Activated T-helper 2 cell treated with anti-CD3 and anti-CD28 coated beads, Interferon-gamma antibody, Interleukin-2, Interleukin-4, amounts not matched to agents 10 μg/mL and 5 μg/mL and 100 μg/mL, durations not matched to agents 14 hours and 24 hours and 36 hours (primary cell): ENCODE measurements at regions not wholly inside any gene's neighbourhood (a gene's known extent, or its start where the extent isn't known, plus 50 kb on each side); places are given as distances from the start of the nearest gene placed in this dataset.

Experiments used
- DNase-seq: peaks from one replicate; pipeline ENCODE4 v3.0.0; 2021; ENCODE audit warnings: low spot score
- H3K27ac Mint-ChIP-seq: one replicate; pipeline ENCODE4 v1.8.0; 2021; ENCODE audit warnings: mixed read lengths
- H3K27me3 Mint-ChIP-seq: one replicate; pipeline ENCODE4 v1.8.0; 2021; ENCODE audit warnings: low read depth, mixed read lengths
- H3K36me3 Mint-ChIP-seq: one replicate; pipeline ENCODE4 v1.8.0; 2021; ENCODE audit warnings: low read depth, mixed read lengths
- H3K4me1 Mint-ChIP-seq: one replicate; pipeline ENCODE4 v1.8.0; 2021; ENCODE audit warnings: low read depth, mixed read lengths
- H3K4me3 Mint-ChIP-seq: one replicate; pipeline ENCODE4 v1.8.0; 2021; ENCODE audit warnings: low read depth, mild to moderate bottlenecking, moderate library complexity, mixed read lengths
- H3K9me3 Mint-ChIP-seq: one replicate; pipeline ENCODE4 v1.8.0; 2021; ENCODE audit warnings: mixed read lengths
- intact Hi-C: fragments of 100-400 bp; cut with micrococcal nuclease; formaldehyde crosslinking; loops from one replicate; pipeline ENCODE4 v1.15.1; 2023

- Mint-ChIP-seq H3K4me3 (no peak overlapping the region), H3K27ac (no peak overlapping the region), H3K9me3 (no peaks in the 10 kb centered on the region), H3K27me3 (no peaks in the 10 kb centered on the region), H3K36me3 (no peaks in the 10 kb centered on the region), H3K4me1 (peaks cover 12% of the 10 kb centered on the region)
- intact Hi-C loops: no loop called here
- no peak for DNase-seq
Measured at GRCh38 chr2:203789618-203790017, 78.0 kb upstream of the CTLA4 start.

- peaks cover 8% of the 10 kb centered on the region for H3K4me1 Mint-ChIP-seq
- no peak for DNase-seq
- no peaks in the 10 kb centered on the region for H3K9me3 Mint-ChIP-seq
- no peaks in the 10 kb centered on the region for H3K36me3 Mint-ChIP-seq
- H3K27me3 Mint-ChIP-seq: no peaks in the 10 kb centered on the region
- no peak overlapping the region for H3K27ac Mint-ChIP-seq
- no peak overlapping the region for H3K4me3 Mint-ChIP-seq
- intact Hi-C loops: no loop called here
Measured at GRCh38 chr2:203790134-203790852, 77.3 kb upstream of the CTLA4 start.

- peaks cover 30% of the 10 kb centered on the region for H3K4me1 Mint-ChIP-seq
- H3K27ac Mint-ChIP-seq: no peak overlapping the region
- H3K9me3 Mint-ChIP-seq: peaks cover 16% of the 10 kb centered on the region
- no peak for DNase-seq
- peaks cover 12% of the 10 kb centered on the region for H3K36me3 Mint-ChIP-seq
- intact Hi-C loops: no loop called here
- no peaks in the 10 kb centered on the region for H3K27me3 Mint-ChIP-seq
- no peak overlapping the region for H3K4me3 Mint-ChIP-seq
Measured at GRCh38 chr2:203796248-203797010, 71.1 kb upstream of the CTLA4 start.

GRCh38 chr2:203797276-203797675, 70.3 kb upstream of the CTLA4 start:
- Mint-ChIP-seq H3K4me1 (peaks cover 32% of the 10 kb centered on the region), H3K4me3 (no peak overlapping the region), H3K27me3 (no peaks in the 10 kb centered on the region), H3K9me3 (peaks cover 19% of the 10 kb centered on the region), H3K27ac (no peak overlapping the region), H3K36me3 (peaks cover 14% of the 10 kb centered on the region)
- no peak for DNase-seq
- intact Hi-C loops: no loop called here

- intact Hi-C loops: no loop called here
- peaks cover 19% of the 10 kb centered on the region for H3K9me3 Mint-ChIP-seq
- H3K4me1 Mint-ChIP-seq: peaks cover 36% of the 10 kb centered on the region
Measured at GRCh38 chr2:203797712-203798111, 69.9 kb upstream of the CTLA4 start.

GRCh38 chr2:203798296-203799087, 69.1 kb upstream of the CTLA4 start:
- peaks cover 14% of the 10 kb centered on the region for H3K36me3 Mint-ChIP-seq
- H3K4me1 Mint-ChIP-seq: peaks cover 44% of the 10 kb centered on the region
- no peak for DNase-seq
- intact Hi-C loops: no loop called here
- H3K9me3 Mint-ChIP-seq: peaks cover 19% of the 10 kb centered on the region
- no peak overlapping the region for H3K4me3 Mint-ChIP-seq
- H3K27me3 Mint-ChIP-seq: no peaks in the 10 kb centered on the region
- no peak overlapping the region for H3K27ac Mint-ChIP-seq

More at GRCh38 chr2:203797712-203798111, 69.9 kb upstream of the CTLA4 start:
- DNase-seq: no peak
- peaks cover 14% of the 10 kb centered on the region for H3K36me3 Mint-ChIP-seq
- H3K4me3 Mint-ChIP-seq: no peak overlapping the region
- H3K27ac Mint-ChIP-seq: no peak overlapping the region
- H3K27me3 Mint-ChIP-seq: no peaks in the 10 kb centered on the region

GRCh38 chr2:203799908-203800307, 67.7 kb upstream of the CTLA4 start:
- peaks cover 56% of the 10 kb centered on the region for H3K4me1 Mint-ChIP-seq
- peaks cover 19% of the 10 kb centered on the region for H3K36me3 Mint-ChIP-seq
- no peak for DNase-seq
- no peaks in the 10 kb centered on the region for H3K27me3 Mint-ChIP-seq
- intact Hi-C loops: loop anchor here (1.0 to 5.0 kb wide), 3 partner anchors 30 to 268 kb away; no protein-coding TSS in a partner anchor
- H3K9me3 Mint-ChIP-seq: peaks cover 25% of the 10 kb centered on the region
- H3K27ac Mint-ChIP-seq: peak overlapping the region; percentile 54
- no peak overlapping the region for H3K4me3 Mint-ChIP-seq

GRCh38 chr2:203800783-203801182, 66.8 kb upstream of the CTLA4 start:
- DNase-seq: no peak
- no peak overlapping the region for H3K27ac Mint-ChIP-seq
- peaks cover 32% of the 10 kb centered on the region for H3K9me3 Mint-ChIP-seq
- peaks cover 60% of the 10 kb centered on the region for H3K4me1 Mint-ChIP-seq
- peaks cover 22% of the 10 kb centered on the region for H3K36me3 Mint-ChIP-seq
- H3K4me3 Mint-ChIP-seq: no peak overlapping the region
- intact Hi-C loops: loop anchor here (1.0 to 5.0 kb wide), 3 partner anchors 30 to 268 kb away; no protein-coding TSS in a partner anchor
- H3K27me3 Mint-ChIP-seq: no peaks in the 10 kb centered on the region

- DNase-seq: peak; percentile 28
- Mint-ChIP-seq H3K4me1 (peaks cover 70% of the 10 kb centered on the region), H3K36me3 (peaks cover 31% of the 10 kb centered on the region), H3K4me3 (peak overlapping the region; percentile 5), H3K9me3 (peaks cover 41% of the 10 kb centered on the region), H3K27me3 (no peaks in the 10 kb centered on the region), H3K27ac (peak overlapping the region; percentile 69)
- intact Hi-C loops: loop anchor here (1.0 to 5.0 kb wide), 7 partner anchors 9 to 270 kb away; partner anchors contain the start of gene CD28
Measured at GRCh38 chr2:203802342-203803052, 65.1 kb upstream of the CTLA4 start.

- no peak for DNase-seq
- intact Hi-C loops: loop anchor here (2.0 to 5.0 kb wide), 4 partner anchors 40 to 271 kb away; no protein-coding TSS in a partner anchor
- Mint-ChIP-seq H3K27ac (peak overlapping the region; percentile 69), H3K4me3 (peak overlapping the region; percentile 5), H3K36me3 (peaks cover 31% of the 10 kb centered on the region), H3K4me1 (peaks cover 71% of the 10 kb centered on the region), H3K9me3 (peaks cover 41% of the 10 kb centered on the region), H3K27me3 (no peaks in the 10 kb centered on the region)
Measured at GRCh38 chr2:203803053-203803429, 64.5 kb upstream of the CTLA4 start.

- intact Hi-C loops: loop anchor here (1.0 to 5.0 kb wide), 3 partner anchors 63 to 272 kb away; no protein-coding TSS in a partner anchor
- Mint-ChIP-seq H3K27ac (peak overlapping the region; percentile 61), H3K4me3 (no peak overlapping the region), H3K27me3 (no peaks in the 10 kb centered on the region), H3K4me1 (peaks cover 68% of the 10 kb centered on the region), H3K36me3 (peaks cover 31% of the 10 kb centered on the region), H3K9me3 (peaks cover 41% of the 10 kb centered on the region)
- DNase-seq: peak; percentile 36
Measured at GRCh38 chr2:203804070-203804469, 63.5 kb upstream of the CTLA4 start.
